Activated gamma-delta T cell treated with Interleukin-2 at 50 U/mL for 16 hours (primary cell): ENCODE measurements at regions not wholly inside any gene's neighbourhood (a gene's known extent, or its start where the extent isn't known, plus 50 kb on each side); places are given as distances from the start of the nearest gene placed in this dataset.
"Not testable (repeated sequence)": the region's sequence is repeated elsewhere in the genome, so short reads cannot be mapped to it uniquely, and the experiment has no call there.

Experiments used
- DNase-seq: peaks from one replicate; pipeline ENCODE4 v3.0.0-alpha.2; 2020

DNA sequence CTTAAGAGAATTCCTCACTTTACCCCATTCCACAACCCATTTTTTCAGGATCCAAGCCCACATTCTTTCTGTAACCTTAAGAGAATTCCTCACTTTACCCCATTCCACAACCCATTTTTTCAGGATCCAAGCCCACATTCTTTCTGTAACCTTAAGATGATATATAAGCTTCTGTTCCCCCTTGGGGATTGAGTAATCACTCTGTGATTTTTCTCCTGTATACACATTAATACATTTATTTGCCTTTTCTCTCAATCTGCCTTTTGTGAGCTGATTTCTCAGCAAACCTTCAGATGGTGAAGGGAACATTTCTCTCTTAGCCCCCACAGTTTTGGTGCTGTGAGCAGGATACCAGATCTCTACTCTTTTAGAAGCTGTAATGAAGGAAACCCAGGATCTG lies 494.1 kb downstream of the TMEM135 start:
- not testable (repeated sequence) for DNase-seq

DNA sequence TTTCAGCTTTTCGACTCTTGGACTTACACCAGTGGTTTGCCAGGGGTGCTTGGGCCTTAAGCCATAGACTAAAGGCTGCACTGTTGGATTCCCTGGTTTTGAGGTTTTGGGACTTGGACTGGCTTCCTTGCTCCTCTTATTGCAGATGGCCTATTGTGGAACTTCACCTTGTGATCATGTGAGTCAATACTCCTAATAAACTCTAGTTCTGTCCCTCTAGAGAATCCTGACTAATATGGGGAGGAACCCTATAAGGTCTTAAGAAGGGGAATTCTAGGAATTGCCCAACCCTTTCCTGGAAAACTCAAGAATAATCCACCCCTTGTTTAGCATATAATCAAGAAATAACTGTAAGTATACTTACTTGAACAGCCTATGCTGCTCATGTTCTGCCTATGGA lies 491.8 kb downstream of the TMEM135 start:
- DNase-seq, result no peak

DNA sequence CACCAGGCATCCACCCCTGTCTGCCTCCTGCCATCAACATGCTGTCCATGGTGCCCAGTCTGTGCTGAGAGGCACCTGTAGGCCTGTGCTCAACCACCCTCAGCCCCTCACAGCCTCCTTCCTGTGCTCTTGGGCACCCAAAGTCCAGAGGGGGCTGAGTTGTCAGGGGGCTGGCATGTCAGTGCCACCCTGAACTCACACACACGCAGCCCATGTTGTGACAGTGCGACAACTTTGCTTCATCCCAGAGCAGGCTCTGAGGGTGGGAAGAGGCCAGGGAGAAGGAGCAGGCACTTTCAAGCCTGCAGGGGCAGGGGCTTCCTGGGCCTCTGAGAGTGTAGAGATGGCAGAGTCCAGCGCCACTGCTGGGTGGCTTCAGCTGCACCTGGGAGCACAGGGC lies 491.0 kb downstream of the TMEM135 start:
- DNase-seq, result no peak

DNA sequence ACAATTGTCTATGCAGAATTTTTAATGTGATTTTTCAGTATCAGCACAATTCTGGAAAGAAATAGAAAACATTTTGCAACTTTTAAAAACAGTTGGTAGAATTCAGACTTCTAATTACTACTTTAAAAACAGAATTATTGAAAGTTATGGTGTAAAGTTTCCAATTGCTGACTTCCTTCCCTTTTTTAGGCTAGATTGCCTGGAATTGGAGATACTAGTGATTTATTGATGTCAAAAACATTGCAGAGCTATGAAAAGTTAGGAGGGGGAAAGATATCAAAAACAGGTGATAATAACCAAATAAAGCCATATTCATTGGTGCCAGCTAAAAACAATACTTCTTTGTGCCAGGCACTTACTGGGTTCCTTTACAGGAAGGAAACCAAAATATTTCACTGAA lies 485.5 kb downstream of the TMEM135 start:
- DNase-seq, result no peak

DNA sequence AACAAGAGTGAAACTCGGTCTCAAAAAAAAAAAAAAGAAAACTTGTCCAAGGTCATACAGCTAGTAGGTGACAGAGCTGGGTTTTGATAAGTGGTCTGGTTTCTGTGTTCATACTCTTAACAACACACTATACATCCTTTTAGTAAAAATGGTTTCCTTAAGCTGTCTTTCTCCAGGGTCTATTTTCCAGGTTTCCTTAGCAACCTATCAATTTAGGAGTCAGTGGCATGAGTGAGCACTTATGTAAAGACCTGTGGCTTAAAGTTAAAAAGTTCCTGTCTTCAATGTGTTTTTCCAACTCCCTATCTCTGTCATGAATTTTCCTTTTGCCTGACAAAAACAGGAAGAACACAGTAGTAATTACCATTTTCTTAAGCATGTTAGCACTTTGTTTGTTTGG lies 480.5 kb downstream of the TMEM135 start:
- no peak for DNase-seq

DNA sequence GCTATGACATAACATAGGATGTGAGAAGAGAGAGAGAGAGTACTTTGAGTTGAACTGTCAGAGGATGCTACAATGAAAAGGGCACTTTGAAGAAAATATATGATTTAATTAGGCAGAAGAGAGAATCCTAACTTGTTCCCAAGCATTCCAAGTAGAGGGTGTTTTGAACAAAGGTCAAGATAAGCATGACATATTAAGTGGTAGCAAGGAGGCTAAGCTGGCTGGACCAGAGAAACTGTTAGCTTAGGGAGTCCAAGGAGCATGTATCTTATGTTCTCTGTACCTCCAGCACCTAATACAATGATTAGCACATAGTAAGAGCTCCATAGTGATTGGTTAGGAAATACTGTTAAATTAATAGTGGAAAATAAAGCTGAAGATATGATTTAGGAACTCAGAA lies 479.6 kb downstream of the TMEM135 start:
- no peak for DNase-seq

DNA sequence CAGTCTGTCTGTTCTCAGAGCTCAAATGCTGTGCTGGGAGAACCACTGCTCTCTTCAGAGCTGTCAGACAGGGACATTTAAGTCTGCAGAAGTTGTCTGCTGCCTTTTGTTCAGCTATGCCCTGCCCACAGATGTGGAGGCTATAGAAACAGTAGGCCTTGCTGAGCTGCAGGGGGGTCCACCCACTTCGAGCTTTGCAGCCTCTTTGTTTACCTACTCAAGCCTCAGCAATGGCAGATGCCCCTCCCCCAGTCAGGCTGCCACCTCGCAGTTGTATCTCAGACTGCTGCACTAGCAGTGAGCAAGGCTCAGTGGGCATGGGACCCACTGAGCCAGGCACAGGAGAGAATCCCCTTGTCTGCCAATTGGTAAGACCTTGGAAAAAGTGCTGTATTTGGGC lies 470.0 kb downstream of the TMEM135 start:
- not testable (repeated sequence) for DNase-seq

DNA sequence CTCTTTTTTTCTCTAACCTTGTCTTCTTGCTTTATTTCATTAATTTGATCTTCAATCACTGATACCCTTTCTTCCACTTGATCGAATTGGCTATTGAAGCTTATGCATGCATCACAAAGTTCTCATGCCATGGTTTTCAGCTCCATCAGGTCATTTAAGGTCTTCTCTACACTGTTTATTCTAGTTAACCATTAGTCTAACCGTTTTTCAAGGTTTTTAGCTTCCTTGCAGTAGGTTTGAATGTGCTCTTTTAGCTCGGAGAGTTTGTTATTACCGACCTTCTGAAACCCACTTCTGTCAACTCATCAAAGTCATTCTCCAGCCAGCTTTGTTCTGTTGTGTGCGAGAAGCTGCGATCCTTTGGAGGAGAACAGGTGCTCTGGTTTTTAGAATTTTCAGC lies 469.2 kb downstream of the TMEM135 start:
- not testable (repeated sequence) for DNase-seq

DNA sequence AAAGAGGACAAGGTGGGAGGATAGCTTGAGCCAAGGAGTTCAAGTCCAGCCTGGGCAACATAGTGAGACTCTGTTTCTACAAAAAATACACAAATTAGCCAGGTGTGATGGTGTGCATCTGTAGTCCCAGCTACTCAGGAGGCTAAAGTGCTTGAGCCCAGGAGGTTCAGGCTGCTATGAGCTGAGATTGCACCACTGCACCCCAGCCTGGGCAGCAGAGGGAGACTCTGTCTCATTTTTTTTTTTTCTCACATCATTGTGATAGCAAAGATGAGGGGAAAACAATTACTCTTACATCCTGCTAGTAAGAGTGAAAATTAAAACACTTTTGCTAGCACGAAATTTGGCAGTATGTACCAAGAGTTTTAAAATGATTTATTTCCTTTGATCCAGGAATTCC lies 463.7 kb downstream of the TMEM135 start:
- no peak for DNase-seq

DNA sequence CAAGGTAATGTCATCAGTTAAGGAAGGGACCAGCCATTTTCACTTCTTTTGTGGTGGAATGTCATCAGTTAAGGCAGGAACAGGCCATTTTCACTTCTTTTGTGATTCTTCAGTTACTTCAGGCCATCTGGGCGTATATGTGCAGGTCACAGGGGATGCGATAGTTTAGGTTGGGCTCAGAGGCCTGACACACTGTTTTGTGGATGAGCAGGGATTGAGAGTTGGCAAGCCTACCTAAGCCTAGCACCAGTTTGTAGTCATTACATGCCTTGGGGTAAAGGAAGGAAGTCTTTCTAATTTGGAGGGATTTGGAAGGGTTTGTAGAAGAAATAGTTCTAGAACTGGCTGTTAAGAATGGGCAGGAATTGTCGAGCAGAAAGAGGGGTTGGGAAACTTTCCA lies 457.2 kb downstream of the TMEM135 start:
- not testable (repeated sequence) for DNase-seq

DNA sequence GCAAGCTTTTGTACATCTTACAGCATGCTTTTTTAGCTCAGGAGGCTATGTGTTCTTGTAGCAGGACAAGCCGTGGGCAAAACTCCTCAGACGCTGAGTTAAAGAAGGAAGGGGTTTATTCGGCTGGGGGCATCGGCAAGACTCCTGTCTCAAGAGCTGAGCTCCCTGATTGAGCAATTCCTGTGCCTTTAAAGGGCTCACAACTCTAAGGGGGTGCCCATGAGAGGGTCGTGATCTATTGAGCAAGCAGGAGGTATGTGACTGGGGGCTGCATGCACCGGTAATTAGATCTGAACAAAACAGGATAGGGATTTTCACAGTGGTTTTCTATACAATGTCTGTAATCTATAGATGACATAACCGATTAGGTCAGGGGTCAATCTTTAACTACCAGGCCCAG lies 456.3 kb downstream of the TMEM135 start:
- DNase-seq, result not testable (repeated sequence)

DNA sequence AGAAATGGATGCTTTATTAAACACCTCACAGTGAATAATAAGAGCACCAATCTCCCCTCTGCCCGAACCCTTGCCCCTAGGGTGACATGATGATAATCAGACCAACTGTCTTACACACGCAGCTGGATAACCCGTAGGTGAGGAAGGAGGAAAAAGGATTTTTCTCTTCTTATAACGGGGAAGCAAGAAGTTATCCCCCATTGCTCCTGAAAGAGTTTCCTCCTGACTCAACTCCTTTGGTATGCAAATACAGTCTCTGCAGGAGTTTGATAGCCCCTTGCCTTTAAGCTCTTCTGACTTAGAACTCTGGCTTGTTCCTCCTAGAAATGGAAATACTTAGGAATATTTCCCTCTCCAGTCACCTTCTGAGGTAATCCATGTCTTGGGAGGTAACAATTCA lies 455.8 kb downstream of the TMEM135 start:
- DNase-seq, result no peak

DNA sequence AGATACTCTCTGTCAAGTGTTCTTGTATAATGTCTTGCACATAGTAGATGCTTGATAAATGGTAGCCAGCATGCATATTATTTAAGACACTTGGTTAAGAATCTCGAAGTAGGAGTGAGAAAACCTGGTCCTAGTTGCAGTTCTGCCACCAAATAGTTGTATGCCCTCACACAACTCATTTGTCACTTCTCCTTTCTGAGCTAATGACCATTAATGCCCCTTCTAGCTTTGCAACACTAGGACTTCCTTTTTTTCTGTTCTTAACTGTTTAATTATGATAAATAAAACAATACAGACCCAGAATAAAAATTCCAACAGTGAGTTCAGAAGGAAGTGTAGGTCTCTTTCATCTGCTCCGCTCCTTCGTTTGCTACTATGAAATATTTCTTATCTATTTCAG lies 453.6 kb downstream of the TMEM135 start:
- DNase-seq, result no peak

DNA sequence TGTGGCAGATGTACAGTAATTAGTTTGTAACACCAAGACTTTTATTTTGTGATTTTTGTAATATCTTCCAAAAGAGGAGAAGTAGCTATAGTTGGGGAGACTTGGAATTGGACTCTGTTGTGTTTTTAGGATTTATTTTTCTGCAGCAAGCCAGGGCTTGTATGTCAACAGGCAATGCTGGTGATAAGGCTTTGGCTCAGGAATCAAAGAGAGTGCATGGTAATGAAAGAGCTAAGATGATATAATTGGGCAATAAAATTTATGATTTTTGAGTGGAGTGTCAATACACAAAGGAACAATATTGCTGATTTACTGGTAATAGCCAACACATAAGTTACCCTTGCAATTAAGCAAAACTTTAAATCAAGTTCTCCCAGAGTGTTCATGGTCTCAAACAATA lies 452.9 kb downstream of the TMEM135 start:
- no peak for DNase-seq

DNA sequence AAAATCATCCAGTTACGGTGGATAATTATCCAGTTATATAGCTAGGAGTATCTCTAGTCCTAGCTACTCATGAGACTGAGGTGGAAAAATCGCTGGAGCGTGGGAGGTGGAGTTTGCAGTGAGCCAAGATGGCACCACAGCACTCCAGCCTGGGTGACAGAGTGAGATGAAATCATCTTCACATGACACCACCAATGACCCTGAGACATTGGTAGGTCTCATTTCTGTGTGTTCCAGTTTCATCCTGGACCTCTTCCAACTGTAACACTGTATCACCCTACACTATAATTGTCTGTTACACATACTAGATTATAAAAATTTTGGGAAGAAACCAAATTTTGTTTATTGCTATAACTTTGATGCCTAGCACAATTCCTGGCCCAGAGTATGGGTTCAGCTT lies 446.8 kb downstream of the TMEM135 start:
- no peak for DNase-seq

DNA sequence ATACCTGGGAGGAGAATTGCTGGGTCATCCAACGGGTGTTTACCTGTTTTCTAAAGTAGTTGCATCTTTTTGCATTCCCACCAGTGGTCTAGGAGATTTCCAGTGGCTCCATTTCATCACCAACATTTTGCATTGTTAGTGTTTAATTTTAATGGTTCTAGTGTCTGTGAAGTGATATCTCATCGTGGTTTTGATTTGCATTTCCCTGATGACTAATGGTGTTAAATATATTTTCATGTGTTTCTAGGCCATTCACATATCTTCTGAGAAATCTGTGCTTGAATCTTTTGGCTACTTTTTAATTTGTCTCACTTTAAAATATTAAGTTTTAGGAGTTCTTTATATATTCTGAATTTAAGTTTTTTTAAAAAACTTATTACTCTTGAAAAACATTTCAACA lies 439.6 kb downstream of the TMEM135 start:
- DNase-seq, result no peak

DNA sequence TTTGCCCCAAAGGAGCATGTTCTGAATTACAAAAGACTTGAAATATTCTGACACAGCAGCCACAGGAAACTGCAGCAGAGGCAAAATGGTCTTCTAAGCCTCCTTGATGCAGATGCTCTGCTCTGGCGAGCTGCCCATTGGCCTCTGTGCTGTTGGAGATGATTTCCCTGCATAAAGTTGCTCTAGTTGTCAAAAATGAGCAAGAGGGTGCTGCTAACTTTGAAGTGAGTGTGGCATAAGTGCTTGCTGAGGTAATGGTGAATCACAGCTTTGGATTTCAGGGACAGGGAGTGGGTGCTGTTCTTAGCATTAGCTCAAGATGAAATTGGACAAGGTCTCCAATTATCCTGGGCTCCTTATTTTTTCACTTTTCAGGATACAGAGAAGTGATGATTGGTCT lies 435.4 kb downstream of the TMEM135 start:
- DNase-seq, result no peak

DNA sequence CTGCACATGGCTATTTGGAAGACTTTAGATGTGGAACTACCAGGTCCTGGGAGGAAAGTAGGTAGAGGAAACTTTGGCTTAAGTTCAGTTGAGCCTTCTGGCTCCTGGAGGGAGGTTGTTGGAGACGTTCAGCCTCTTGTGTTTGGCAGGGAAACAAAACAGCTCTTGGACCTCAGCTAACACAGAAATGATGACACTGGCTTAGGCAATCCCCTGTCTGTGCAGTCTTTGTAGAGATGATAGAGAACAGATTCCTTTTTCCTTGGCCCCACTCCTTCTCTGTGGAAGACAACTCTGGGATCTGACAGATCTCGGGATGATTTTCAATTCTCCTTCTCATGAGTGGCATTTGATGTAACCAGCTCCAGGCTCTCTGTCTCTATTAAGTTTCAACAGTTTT lies 428.5 kb downstream of the TMEM135 start:
- DNase-seq, result no peak

DNA sequence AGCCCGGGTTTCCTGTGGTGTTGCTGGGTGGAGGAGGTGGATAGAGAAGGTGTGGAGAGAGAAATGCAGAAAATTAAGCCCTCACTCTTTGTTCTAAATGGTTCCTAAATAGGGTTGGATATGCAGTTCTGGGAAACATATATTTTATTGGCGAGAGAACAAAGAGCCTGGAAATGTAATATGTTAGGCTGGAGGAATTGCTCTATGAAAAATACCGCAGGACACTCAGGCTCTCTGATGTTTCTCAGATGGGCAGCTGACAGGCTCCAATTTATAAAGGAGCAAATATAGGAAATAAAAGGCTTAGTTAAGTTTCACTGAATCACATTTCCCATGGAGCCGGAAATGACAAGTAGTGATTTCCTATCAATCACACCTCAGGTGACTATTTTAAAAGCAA lies 428.0 kb downstream of the TMEM135 start:
- DNase-seq, result no peak

DNA sequence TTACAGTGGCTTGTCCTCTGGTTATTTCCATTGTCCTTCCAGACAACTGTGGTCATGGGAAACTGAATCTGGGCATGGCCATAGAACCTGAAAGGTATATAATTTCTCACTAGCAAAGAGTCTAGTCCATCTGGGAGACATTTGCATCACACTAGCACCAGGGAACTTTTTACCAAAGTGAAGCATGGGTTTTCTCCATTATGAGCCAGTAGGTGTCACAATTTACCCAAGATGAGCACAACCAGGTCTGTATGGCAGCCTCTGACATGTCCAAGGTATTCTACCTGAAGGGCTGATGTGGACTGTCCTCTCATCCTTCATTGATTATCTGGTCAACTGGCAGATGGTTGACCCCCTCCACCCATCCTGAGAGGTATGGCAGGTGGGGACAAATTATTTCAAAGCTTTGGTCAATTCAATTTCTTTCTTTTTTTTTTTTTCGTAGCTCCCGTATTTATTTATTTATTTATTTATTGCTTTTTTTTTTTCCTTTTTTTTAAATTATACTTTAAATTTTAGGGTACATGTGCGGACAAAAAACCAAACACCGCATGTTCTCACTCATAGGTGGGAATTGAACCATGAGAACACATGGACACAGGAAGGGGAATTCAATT lies 425.9 kb downstream of the TMEM135 start:
- no peak for DNase-seq

DNA sequence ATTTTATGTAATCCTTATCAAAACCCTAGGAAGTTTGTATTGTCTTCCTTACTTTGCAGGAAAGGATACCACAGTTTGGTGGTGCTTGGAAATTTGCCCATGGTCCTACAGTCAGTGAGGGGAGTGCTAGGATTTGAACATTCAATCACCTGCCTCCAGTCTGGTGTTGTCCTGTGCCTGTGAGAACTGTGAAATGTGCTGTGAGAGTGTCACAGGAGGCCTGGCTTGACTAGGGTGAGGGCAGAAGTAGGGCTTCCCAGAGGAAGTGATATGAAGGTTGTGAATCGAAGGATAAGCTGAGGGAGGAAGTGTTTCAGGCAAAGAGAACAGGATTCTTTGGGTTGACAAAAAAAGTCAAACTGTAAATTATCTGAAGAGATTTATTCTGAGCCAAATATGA lies 424.4 kb downstream of the TMEM135 start:
- DNase-seq, result no peak

DNA sequence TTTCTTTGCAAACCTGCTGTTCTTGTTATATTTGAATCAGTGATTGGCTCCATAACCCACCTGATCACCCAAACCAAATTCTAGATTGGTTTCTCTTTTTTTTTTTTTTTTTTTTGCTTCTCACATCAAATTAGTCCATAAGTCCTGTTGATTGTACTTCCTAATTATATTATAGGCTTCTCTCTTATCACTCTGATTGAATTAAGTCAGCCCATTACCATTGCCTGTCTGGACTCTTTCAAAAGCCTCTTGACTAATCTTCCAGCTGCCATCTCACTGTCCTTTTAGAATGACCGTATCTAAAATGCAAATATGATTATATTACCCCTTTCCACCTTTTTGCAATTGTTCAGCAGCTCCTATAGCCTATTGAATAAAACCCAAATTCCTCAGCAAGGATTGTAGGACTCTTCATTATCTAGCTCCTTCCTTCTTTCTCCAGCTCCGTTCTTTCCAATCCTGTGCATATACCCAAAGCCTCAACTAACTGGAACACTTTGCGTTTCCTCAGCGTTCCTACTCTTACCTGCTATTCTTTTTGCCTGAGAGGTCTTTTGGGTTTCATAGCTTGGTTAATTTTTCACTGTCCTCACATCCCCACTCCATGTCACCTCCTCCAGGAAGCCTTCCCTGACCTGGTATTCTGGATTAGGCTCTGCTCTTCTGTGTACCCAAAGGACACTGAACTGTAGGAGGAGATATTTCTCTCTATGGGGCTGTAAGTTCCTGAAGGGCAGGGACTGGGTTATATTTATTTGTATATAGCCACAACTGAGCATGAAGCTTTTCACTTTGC lies 423.3 kb downstream of the TMEM135 start:
- no peak for DNase-seq

DNA sequence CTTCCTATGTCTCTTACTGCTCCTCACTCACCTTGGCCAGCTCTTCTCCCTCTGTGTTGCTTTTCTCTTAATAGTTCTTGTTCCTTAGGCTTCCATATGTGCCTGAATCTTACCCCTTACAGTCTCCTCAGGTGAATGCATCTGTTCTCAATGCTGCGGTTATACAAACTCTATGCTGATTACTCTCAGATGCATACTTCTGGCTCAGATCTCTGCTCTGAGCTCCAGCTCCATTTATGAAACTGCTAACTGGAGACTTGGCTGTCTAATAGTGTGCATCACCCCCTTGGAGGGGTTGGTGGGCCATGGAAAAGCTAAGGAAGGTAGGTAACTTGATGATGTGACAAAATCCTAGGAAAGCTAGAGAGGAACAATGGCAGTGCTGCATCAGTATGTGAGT lies 422.5 kb downstream of the TMEM135 start:
- DNase-seq, result no peak

DNA sequence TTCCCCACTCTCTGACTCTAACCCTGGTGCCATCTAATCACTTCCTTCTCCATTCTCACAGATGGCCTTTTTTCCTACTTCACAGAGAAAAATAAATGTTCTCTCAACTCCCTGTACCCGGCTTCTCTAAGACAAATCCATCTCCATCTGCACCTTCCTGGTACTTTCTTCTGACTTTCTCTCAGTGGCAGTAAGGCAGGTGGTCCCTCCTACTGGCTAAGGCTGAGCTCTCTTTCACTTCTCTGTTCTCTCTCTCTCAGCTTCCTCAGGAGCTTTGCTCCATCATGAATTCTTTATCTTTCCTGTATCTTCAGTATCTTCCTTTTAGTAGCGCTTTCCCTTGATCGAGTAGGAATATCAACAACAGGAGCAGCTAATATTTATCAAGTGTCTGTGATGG lies 421.6 kb downstream of the TMEM135 start:
- no peak for DNase-seq

DNA sequence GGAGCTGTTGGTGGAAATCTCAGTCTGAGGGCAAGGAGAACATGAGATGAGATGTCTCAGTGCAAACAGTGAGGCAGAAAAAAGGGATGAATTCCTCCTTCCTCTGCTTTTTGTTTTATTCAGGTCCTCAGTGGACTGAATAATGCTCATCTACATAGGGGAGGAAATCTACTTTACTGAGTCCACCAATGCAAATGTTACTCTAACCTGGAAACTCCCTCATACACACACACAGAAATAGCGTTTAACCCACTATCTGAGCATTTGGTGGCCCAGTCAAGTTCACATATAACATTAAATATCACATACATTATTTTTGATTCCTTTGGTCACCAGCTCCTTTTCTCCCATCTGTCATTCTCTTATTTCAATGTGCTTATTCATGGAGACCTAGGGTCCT lies 418.8 kb downstream of the TMEM135 start:
- no peak for DNase-seq
